Activated CD4-positive, alpha-beta T cell treated with anti-CD3 and anti-CD28 coated beads for 48 hours (primary cell): ENCODE measurements at regions not wholly inside any gene's neighbourhood (a gene's known extent, or its start where the extent isn't known, plus 50 kb on each side); places are given as distances from the start of the nearest gene placed in this dataset.
"Not testable (repeated sequence)": the region's sequence is repeated elsewhere in the genome, so short reads cannot be mapped to it uniquely, and the experiment has no call there.

Experiments used
- DNase-seq: peaks from one replicate; pipeline ENCODE4 v3.0.0-alpha.2; 2020

DNA sequence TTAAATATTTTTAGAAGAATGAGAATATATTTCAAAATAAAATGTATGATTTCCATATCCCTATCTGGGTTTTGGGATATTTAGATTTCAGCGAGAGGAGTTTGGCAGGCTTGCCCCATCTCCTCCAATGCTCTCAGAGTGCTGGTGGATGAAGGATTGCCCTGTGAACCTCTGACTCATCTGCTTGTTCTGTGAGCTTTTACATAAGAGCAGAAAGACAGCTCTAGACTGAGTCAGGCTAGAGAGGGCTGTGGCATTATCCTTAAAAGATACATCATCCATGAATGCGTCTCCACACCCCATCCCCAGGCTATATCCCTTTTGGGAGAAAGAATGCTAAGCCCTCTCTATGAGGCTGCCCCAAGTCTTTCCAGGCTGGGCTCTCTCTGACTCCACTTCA, 190.6 kb downstream of the TUBA3C start:
- DNase-seq, result no peak

DNA sequence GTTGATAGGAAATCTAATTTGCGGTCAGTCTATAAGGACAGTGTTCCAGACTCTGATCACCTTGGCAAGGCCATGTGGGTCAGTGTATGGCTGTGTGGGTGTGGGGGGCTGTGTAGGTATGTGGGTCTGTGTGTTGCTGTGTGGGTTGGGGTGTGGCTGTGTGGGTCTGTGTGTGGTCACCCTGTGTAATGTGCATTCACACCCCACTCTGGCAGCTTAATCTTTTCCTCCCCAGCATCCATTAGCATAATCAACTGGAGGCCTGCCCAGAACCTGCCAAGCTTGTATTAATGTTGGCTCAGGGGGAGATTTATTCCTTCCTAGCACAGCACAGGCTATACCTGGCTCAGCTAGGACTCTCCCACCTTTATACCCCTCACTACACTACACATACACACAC, 203.2 kb downstream of the TUBA3C start:
- DNase-seq, result no peak

DNA sequence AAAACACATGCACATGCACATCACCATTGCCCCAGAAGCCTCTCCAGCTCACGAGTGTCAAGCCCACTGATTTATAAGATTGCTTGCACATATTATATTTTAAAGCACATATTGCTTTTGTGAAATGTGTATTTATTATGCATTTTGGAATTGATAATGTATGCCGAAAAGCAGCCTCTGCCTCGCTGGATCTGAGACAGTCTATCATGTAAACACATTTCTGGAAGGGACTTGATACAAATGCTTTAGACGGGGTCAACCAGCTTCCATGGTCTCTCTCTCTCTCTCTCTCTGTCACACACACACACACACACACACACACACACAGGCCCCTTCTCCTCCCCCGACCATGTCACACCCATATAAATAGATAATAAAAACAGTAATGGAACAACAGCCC, 203.8 kb downstream of the TUBA3C start:
- no peak for DNase-seq

DNA sequence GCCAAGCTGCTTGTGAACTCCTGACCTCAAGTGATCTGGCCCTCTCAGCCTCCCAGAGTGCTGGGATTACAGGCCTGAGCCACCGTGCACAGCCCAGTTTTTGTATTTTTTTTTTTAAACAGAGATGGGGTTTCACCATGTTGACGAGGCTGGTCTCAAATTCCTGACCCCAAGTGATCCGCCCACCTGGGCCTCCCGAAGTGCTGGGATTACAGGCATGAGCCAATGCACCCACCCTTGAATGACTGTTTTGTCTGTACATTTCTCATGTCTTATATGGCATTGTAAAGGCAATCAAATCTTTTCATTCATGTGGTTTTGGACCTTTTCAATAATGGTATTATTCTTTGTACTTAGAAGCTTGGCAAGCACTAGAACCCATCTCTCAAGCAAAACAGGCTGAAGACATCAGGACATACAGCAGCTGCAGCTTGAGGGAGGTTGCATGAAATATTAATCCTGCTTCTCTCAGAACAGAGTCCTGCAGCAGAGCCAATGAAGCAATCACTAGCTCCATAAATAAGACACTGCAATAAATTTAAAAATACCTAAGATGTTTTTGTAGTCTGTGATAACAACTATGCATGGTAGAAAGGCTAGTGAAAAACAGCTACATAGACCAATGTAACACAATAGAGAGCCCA, 209.9 kb downstream of the TUBA3C start:
- no peak for DNase-seq

DNA sequence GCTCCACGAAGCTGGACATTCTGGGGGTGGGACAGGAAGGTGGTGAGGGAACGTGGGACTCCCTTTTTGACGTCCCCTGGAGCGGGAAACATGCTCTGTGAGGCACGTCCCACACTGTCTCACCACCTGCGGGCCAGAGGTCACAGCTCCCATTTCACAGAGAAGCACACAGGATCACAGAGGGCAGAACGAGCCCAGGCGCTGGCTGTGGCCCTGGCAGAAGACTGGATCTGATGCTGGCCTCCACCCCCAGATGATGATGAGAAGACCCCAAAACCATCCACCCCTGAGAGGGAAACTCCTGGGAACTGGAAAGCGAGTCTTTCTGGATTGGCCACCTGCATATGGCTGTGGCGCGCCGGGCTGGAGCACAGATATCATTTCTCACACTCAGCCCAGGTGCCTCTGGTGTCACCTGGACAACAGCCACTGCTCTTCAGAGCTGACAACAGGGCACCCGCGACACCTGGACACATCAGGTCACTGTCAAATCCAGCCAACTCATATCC, 216.2 kb downstream of the TUBA3C start:
- no peak for DNase-seq

DNA sequence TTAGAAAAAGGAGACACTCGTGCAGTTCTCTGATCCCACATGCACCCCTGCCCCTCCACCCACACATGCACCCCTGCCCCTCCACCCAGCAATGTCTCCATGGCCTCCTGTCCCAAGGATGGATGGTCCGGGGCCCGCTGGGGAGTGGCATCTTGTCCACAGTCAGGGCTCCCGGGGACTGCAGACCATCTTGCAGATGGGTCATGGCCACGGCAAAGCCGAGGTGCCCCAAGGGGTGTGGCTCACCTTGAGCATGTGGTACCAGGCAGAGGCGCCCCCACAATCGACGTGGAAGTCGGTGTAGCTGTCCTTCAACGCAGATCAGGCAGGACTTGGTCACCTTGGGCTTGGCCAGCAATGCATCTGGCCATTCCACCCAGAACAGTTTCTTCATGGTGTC, 216.7 kb downstream of the TUBA3C start:
- no peak for DNase-seq

DNA sequence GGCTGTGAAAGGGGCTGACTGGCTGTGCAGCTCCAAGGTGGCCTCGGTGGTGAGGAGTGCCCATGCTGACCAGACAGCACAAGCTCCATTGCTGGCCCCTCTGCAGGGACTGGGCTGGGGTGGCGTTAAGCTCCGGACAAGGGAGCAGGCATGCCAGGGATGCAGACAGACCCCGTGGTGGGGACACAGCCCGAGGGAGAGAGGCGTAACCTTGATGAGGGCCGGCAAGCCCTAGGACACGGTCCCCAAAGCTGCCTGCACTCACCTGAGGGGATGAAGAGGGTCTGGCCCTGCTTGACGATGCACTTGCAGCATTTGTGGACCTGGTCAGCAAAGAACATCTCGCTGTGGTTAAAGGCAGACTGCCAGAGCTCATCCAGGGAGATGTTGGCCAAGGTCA, 217.9 kb downstream of the TUBA3C start:
- DNase-seq, result not testable (repeated sequence)

DNA sequence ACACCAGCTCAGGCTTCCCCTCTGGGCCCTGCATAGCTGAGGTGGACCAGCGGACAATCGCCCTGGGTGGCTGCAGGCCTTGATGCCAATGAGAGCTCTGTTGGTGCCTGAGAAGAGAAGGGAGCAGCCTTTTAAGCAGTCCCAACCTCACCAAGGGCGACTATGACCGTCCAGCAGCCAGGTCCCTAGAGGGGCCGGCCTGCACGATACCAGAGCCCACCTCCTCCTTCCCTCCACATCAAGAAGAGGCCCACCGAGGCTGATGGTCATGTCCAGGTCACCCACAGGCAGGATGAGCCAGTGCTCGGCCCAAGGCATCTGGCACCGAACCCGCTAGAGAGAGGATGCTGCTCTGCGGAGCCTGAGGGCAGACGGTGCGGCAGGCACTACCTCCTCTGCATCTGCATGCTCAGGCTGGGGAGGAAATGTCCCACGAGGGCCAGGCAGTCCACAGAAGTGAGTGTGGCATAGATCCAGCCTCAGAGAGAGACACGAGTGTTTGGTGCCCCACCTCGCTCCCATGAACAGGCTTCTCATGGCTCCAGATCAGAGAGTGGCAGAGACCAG, 219.4 kb downstream of the TUBA3C start:
- DNase-seq, result no peak

DNA sequence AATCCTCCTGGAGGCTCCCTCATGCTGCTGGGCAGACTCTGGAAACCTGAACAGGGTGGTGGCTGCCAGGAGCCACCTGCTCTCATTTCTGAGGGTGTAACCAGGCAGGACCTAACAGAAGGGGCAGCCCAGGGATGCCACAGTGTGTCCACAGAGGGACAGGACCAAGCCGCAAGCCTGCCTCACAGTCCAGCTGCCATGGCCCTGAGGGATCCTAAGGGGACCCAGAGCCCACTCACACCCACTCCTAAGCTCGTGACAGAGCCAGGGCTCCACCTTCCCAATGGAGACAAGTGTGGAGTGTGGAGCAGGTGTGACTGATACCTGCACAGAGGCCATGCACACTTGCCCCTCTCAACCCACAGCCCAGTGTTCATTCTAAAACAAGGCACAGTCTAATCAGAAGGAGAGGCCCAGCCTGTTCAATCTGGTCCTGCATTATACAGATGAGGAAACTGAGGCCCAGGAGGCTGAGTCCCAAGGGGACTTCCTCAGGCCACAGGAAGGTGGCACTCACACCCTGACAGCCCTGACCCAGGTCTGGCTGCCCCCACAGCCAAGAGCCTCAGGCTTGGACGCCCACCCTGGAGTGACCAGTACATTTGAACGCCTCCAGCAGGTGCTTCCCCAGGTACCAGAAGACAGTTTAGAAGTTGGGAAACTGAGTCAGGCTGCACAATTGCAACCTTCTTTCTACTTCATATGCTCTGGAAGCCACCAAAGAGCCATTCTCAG, 220.1 kb downstream of the TUBA3C start:
- DNase-seq, result no peak

DNA sequence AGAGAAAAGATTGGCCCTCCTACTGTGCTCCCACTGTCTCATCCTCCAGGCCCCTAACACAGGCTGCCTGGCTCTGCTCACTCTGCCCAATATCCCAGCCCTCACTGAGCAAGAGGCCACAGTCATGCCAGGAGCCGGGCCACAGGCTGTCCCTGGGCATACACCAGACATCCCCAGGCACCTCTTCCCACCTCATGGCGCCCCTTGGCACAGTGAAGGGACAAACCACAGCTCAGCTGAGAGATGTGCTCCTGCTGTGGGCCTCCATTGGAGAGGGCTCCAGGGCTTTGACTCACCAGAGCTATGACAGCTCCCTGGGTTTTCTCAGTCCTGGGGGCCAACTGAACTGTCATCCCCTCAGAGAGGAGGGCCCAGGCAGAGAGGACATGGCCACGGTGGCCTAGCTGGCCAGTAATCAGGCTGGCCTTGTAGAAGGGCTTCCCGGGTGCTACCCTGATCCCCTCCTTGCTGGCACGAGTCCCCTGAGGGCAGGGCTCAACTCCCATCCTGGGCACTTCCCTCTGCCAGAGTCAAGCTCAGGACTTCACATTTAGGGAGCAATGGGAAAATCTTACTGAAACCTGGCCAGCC, 220.9 kb downstream of the TUBA3C start:
- DNase-seq, result no peak

DNA sequence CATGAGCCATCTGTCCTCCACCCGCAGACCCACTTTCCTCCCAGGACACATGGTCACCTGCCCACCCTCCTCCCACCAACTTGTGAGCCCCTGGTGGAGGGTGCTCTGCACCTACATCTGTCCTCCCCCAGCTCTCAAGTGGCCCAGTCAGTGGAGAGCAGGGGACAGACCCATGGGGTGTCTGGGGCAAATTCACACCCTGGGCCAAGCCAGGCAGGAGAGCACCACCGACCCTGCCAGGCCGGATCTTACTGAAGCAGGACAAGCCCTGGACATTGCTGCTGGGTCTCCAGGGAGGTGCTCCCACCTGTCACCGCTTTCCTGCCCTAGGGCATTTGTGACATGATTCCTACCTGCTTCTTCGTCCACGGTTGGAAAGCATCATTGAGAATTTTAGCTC, 221.6 kb downstream of the TUBA3C start:
- DNase-seq, result no peak

DNA sequence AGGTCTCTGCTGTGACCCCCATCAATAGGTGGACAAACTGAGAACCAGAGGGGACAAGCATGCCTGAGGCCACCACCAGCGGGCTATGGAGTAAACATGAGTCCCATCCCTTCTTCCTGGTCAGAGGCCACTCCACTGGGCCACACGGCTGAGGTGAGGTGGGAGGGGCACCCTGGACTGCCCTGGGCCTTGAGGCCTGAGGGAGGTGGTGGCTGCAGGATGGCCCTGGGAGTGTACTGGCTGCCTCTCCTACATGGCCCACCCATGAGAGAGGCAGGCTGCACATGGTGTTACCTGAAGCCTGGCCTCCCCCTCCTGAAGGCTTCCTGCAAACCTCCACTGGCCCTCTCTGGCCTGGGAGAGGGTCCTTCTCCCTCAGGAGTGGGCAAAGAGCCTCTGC, 222.4 kb downstream of the TUBA3C start:
- DNase-seq, result no peak

DNA sequence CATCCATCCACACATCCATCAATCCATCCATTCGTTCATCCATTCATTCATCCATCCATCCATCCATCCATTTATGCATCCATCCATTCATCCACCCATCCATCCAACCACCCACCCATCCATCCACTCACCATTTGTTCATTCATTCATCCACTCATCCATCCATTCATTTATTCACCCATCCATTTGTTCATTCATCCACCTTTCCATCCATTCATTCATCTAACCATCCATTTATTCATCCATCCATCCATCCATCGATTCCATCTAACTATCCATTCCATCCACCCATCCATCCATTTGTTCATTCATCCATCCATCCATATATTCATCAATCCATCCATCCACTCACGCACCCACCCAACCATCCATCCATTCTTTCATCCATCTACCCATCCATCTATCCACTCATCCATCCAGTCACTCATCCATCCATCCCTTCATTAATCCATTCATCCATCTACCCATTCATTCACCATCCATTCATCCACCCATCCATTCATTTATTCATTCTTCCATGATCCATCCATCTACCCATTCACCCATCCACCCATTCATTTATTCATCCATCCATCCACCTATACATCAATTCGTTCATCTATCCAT, 225.0 kb downstream of the TUBA3C start:
- no peak for DNase-seq

DNA sequence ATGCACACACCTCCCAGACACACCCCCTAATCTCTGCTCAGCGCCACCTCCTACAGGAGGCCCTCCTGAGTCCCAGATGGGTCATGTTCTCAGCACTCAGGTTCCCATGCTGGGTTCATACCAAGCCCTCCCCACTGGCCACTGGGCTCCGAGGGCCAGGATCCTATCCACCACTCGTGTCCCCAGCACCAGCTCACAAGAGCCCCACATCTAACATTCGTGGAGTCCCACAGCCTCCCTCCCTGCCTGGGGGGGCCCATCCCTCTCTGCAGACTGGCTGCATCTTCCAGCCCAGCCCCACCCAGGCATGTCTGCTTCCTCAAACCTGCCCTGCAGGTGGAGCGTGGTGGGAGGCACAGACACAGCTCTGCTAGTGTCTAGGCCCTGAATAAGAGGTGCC, 227.4 kb downstream of the TUBA3C start:
- no peak for DNase-seq

DNA sequence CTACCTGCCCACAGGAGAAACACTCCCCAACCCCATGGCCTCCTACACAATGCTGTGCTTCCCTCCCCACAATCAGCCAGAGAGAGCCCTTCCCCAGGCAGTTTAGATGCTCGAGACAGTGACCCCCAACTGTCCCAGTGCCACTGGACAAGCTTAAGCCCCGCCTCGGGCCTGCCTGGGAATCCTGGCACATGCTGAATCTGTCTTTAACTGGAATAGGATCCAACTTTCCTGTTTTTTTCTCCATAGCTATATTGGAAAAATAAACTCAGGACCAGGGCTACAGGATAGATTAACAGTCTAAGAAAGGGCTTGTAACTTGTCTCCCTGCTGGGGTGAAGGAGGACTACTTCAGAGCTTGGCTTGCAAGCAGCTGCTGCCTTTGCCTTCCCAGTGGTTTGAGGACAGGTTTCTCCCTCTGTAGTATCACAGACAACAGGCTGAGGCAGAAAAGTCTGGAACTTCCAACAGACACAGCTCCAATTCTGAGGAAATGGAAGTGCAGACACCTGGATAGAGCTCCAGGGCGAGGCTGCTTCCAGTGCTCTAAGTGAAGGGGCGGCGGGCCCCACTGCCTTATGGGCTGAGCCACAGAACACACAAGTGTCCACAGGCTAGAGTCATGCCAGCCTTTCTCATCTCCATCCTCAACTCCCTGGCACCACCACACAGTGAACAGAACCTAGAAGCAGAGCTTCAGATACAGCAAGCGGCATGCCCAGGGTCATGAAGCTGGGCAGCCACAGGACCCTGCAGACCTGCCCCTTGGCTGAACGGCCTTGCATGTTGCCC, 228.3 kb downstream of the TUBA3C start:
- no peak for DNase-seq

DNA sequence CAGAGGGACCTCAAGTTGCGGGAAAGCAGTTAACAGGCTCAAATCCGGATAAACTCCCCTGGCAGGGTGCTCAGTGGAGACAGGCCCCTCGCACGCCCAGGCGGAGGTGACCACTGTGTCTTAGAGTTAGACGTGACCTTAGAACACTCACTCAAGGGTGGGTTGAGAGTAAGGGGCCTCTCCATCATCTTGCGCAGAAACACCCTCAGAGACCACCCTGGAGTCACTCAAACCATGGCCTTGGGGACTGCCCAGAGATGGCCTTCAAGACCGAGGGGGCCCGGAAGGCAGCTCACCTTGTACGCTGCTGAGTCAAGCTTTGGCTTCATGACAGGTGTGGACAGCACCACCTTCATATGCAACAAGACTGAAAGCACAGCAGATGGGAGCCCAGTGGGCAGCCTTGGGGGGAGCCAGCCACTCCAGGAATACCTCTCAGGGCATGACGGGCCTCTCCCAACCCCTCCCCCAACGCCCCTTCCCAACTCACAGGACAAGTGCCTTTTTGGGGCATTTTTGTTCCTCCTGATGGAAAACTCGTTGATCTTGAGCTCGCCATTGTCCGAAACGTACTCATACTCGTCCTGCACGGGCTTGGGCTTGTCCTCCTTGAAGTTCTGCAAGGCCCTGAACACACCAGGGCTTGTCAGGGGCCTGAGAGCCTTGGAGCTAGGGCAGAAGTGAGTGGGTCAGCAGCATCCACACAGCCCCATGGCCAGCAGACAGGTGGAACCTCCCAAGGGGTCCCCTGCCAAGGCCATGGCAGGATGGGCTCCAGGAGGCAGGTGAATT, 229.2 kb downstream of the TUBA3C start:
- DNase-seq, result no peak

DNA sequence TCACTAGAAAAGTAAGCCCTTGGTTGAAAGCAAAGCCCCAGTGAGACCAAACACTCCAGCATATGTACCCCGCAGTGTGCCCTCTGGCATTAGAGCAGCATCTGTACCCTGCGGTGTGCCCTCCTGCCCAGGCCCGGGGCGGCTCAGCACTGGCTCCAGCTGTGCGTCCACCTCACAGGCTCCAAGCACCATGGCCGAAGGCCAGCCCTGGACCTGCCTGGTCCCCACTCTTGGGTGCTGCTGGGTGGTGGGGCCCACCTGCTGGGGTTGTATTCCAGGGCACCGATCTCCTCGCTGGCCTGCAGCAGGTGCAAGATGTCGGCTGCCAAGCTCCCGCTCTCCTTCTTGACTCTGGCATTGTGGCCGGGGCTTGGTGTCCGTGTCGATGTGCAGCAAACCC, 230.2 kb downstream of the TUBA3C start:
- DNase-seq, result no peak

DNA sequence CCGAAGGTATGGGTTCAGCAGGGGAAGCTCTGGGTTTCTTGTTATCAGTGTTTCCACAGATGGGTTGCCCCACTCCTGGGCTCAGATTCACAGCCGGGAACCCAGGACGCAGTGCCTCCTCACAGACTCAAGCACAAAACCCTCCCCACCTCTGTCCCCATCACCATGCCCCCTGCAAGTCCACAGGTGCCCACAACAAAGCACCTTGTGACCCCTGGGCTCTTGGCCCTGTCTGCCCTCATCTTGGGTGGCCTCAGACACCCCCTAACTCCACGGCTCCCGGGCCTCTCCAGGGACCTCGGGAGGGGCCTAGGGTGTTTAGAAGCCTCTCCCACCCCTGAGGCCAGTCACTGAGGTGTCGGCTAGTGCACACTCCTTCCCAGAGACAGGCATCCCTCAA, 231.7 kb downstream of the TUBA3C start:
- no peak for DNase-seq

DNA sequence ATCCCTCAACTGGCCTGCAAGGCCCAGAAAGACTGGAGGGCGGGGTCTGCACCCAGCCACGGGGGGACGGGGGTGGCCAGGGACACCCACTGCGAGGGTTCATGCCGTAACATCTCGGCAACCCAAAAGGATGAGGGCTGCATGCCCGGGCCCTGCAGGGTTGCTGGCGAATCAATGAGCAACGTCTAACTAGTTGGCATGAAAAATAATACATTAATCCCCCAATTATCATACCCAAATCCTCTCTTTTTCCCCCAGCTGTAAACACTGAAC, 232.2 kb downstream of the TUBA3C start:
- DNase-seq, result no peak

DNA sequence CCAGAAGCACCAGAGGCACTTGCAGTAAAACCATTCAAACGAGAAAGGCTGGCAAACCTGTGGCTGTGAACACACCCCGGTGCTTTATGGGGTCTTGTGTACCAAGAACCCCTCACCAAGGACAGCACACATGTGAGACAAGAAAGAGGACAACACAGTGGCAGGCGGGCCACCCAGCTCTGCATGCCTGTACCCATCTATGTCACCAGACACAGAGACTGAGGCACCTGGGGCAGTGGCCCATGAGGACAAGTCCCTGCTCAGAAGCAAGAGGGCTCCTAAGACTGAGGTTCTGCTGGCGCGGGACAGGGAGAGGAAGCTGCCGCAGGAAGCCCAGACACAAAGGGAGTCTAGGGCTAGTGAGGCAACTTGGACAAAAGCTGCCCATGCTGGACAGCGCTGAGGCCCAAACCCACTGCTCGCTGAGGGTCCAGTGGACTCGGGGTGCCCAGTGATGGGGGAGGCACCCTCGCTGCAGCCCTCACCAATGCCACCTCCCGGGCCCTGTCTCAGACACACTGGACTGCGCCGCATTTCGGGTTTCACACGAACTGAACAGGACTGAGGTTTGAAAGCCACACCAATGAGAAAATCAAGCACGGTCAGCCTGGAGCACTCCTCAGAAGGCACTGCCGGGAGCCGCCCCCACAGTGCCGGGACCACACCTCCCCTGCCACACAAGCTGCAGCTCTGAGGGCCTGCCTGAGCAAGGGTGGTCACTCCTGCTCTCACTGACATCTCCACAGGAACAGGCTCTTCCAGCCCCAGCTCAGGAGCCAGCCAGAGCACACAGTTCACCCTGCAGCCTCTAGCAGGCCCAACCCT, 232.7 kb downstream of the TUBA3C start:
- DNase-seq, result no peak

DNA sequence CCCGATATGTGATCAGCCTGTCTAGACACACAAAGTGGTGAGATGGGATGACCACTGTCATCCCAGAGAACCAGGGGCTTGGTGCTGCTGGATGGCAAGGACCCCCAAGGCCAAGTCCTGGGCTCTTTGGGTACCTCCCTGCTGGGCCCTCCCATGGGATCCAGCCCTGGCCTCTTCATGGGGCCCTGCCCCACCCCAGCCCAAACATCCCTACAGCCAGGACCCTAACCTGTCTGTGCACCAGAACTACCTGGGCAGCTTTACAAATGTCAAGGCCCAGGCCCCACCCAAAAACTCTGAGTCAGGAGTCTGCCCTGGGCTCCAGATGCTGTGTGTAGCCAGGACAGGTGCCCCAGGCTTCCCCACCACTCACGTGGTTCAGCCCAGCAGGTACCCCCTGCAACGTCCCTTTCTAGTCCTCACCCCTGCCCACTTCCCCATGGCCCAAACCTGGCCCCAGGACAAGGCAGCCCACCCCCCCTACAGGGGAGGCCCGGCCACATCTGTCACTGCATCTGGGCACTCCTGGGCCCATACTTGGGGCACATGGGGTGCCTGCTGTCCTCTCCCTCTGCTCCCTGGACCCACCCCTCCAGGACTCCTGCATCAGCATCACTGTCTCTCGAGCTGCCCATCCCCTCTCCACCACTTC, 233.5 kb downstream of the TUBA3C start:
- DNase-seq, result no peak
